ENCODE measurements at regions not wholly inside any gene's neighbourhood (a gene's known extent, or its start where the extent isn't known, plus 50 kb on each side); places are given as distances from the start of the nearest gene placed in this dataset.
"Not testable (repeated sequence)": the region's sequence is repeated elsewhere in the genome, so short reads cannot be mapped to it uniquely, and the experiment has no call there.

DNA sequence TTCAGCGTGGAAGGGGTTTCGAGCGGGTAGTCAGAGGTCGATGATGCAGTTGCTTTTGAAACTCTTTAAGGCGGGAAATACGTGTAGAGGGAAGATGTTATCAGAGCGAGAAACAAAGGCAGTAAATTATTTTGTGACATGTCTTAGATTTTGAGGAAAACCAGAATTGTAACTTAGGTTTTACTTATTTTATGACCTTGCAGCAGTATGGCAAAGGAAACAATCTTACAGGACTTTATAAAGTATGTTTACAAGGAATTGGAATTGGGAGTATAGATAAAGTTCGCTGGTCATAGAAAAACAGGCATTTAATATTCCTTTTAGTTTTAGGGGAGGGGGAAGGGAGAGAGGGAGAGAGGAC, 103.3 kb downstream of the FAM72B start:
- TF ChIP-seq, protein P1, sequence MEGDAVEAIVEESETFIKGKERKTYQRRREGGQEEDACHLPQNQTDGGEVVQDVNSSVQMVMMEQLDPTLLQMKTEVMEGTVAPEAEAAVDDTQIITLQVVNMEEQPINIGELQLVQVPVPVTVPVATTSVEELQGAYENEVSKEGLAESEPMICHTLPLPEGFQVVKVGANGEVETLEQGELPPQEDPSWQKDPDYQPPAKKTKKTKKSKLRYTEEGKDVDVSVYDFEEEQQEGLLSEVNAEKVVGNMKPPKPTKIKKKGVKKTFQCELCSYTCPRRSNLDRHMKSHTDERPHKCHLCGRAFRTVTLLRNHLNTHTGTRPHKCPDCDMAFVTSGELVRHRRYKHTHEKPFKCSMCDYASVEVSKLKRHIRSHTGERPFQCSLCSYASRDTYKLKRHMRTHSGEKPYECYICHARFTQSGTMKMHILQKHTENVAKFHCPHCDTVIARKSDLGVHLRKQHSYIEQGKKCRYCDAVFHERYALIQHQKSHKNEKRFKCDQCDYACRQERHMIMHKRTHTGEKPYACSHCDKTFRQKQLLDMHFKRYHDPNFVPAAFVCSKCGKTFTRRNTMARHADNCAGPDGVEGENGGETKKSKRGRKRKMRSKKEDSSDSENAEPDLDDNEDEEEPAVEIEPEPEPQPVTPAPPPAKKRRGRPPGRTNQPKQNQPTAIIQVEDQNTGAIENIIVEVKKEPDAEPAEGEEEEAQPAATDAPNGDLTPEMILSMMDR (IDR thresholded peaks at IDR 0.05; ENCODE audit: low read depth, low read length), result not testable (repeated sequence)
- TF ChIP-seq EZH2phosphoT487 (IDR thresholded peaks at IDR 0.05; ENCODE audit: low read depth), result not testable (repeated sequence)
